AG09309 (cell line): ENCODE measurements at regions not wholly inside any gene's neighbourhood (a gene's known extent, or its start where the extent isn't known, plus 50 kb on each side); places are given as distances from the start of the nearest gene placed in this dataset.
"Not testable (repeated sequence)": the region's sequence is repeated elsewhere in the genome, so short reads cannot be mapped to it uniquely, and the experiment has no call there.

ENCODE experiments used
- DNase-seq: peaks from one replicate; pipeline ENCODE4 v3.0.0-alpha.2; 2010; ENCODE audit warnings: low read depth
- H3K4me3 ChIP-seq: 2 replicates; pipeline ENCODE4 v1.5.1; 2011; ENCODE audit warnings: mild to moderate bottlenecking, low read depth, low read length, moderate library complexity; ENCODE audit not compliant: control insufficient read depth
- CTCF ChIP-seq: IDR thresholded peaks from 2 replicates; pipeline ENCODE4 v1.5.1; 2011; ENCODE audit warnings: mild to moderate bottlenecking, low read depth, low read length, inconsistent platforms; ENCODE audit not compliant: insufficient read depth, control insufficient read depth; ENCODE audit errors: missing control alignments

- no peak for TF ChIP-seq CTCF
- no peak overlapping the region for H3K4me3 ChIP-seq
- DNase-seq = no peak
These were observed 341.1 kb downstream of the BCL11A start for GRCh38 chr2:60212181-60212945.

- DNase-seq = not testable (repeated sequence)
These were observed 364.4 kb downstream of the BCL11A start for GRCh38 chr2:60189006-60189405.

GRCh38 chr2:60175290-60175689, 378.2 kb downstream of the BCL11A start:
- no peak for TF ChIP-seq CTCF
- no peak for DNase-seq
- no peak overlapping the region for H3K4me3 ChIP-seq

More at GRCh38 chr2:60189006-60189405, 364.4 kb downstream of the BCL11A start:
- H3K4me3 ChIP-seq = not testable (repeated sequence)

GRCh38 chr2:60174146-60174545, 379.3 kb downstream of the BCL11A start:
- no peak for DNase-seq
- H3K4me3 ChIP-seq = no peak overlapping the region
- no peak for TF ChIP-seq CTCF

- H3K4me3 ChIP-seq = no peak overlapping the region
- no peak for DNase-seq
- no peak for TF ChIP-seq CTCF
These were observed 380.7 kb downstream of the BCL11A start for GRCh38 chr2:60172801-60173200.

- no peak for DNase-seq
- TF ChIP-seq CTCF = no peak
- no peak overlapping the region for H3K4me3 ChIP-seq
These were observed 383.2 kb downstream of the BCL11A start for GRCh38 chr2:60170272-60170671.

GRCh38 chr2:60168247-60168646, 385.2 kb downstream of the BCL11A start:
- no peak for TF ChIP-seq CTCF
- H3K4me3 ChIP-seq = no peak overlapping the region
- no peak for DNase-seq
